NCI-H2227 treated with DMSO at 0.1 percent for 48 hours (cell line): ENCODE measurements at regions not wholly inside any gene's neighbourhood (a gene's known extent, or its start where the extent isn't known, plus 50 kb on each side); places are given as distances from the start of the nearest gene placed in this dataset.
"Not testable (repeated sequence)": the region's sequence is repeated elsewhere in the genome, so short reads cannot be mapped to it uniquely, and the experiment has no call there.

Source experiments
- DNase-seq: peaks from one replicate; lab custom pipeline; 2025; lab: John Stamatoyannopoulos, UW

DNA sequence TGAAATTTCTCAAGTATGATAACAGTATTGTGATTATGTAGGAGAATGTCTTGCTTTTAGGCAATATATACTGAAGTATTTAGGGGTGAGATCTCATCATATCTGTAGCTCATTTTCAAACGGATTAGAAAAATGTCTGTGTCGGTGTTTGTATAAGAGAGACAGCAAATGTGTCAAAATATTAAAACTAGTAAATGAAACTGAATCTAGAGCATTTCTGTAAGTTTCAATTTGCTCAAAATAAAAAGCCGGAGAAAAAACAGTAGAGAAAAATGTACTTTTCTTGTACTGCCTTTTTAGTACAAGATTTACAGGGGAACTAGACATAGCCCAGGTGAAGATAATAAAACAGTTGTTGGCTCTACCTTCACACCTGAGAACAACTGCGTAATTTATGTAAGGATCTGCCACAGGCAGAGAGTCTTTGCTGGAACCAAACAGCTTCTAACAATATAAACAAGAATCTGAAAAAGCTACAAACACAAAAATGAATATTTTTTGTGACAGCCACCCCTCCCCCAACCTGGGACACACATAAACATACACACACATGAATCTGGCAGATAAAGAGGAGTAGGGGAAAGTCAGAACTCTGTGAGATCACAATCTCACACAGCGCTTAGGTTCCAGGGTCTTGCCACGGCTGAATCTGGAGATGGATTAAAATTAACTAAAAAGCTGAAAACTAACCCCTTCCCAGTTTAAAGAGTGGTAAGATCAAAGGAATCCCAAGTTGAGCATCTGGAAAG, 153.3 kb downstream of the AVL9 start:
- no peak for DNase-seq

DNA sequence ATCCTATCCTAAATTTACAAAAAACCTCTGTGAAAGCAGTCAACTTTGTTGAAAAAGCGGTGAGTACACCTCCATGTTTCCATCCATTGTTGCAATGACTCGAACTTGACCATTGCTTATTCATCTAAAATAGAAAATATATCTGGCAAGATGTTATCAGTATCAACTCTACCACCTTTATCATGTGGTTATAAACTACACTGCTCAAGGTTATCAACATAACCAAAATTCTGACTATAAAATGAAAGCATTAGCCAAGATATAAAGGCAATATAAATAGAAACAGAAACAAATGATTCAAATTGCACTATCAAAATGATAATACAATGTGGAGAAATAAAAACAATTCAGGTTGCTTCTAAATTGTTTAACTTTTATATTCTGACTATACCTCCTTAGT, 150.0 kb downstream of the AVL9 start:
- not testable (repeated sequence) for DNase-seq

GRCh38 chr7:32643194-32643593, 147.9 kb downstream of the AVL9 start:
- no peak for DNase-seq

GRCh38 chr7:32639122-32639521, 143.8 kb downstream of the AVL9 start:
- no peak for DNase-seq

DNA sequence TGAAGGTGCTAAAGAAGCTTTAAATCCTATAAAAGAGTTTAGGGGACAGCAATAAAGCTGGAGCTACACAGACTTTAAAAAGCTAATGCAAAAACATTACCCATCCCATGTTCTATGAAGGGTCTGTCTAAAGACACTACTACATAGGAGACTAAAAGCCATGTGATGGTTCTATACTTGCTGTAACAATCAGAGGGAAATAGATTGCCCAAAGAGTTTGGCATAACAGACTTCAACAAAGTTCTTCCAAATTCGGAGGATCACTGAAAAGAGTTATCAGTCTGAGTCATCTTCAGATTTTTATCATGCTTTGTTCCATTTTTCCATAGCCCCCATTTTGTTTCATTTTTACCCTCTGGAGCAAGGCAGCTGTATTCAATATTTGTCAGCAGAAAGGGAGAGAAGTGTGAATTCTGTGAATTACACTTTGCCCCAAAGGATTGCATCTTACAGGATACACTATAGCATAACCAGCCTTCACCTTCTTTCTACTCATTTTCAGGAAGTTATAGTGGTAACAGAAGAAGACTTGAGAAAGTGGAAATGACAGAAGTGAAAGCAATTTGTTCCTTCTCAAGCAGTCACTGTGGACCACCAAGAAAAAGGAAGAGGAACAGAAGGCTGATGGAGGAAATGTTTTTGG, 143.3 kb downstream of the AVL9 start:
- not testable (repeated sequence) for DNase-seq
